SHP77 treated with DMSO at 0.1 percent for 48 hours (cell line): ENCODE measurements at regions not wholly inside any gene's neighbourhood (a gene's known extent, or its start where the extent isn't known, plus 50 kb on each side); places are given as distances from the start of the nearest gene placed in this dataset.

Source experiments
- DNase-seq: peaks from one replicate; lab custom pipeline; 2025; lab: John Stamatoyannopoulos, UW

- no peak for DNase-seq
Observed at GRCh38 chr12:47560415-47560814, 145.4 kb downstream of the RPAP3 start.

GRCh38 chr12:47558625-47559345, 147.0 kb downstream of the RPAP3 start:
- DNase-seq, result no peak

GRCh38 chr12:47557386-47557785, 148.4 kb downstream of the RPAP3 start:
- DNase-seq, result no peak

- DNase-seq, result no peak
Observed at GRCh38 chr12:47556261-47557030, 149.4 kb downstream of the RPAP3 start.

GRCh38 chr12:47554046-47554653, 151.7 kb downstream of the RPAP3 start:
- no peak for DNase-seq

- no peak for DNase-seq
Observed at GRCh38 chr12:47553266-47553665, 152.6 kb downstream of the RPAP3 start.

- no peak for DNase-seq
Observed at GRCh38 chr12:47551426-47551851, 154.4 kb downstream of the RPAP3 start.

- no peak for DNase-seq
Observed at GRCh38 chr12:47549258-47549657, 156.6 kb downstream of the RPAP3 start.

GRCh38 chr12:47548401-47548800, 157.4 kb downstream of the RPAP3 start:
- no peak for DNase-seq

- DNase-seq, result no peak
Observed at GRCh38 chr12:47547077-47547476, 158.8 kb downstream of the RPAP3 start.

- DNase-seq, result no peak
Observed at GRCh38 chr12:47545938-47546609, 159.8 kb downstream of the RPAP3 start.

GRCh38 chr12:47534695-47535094, 171.1 kb downstream of the RPAP3 start:
- DNase-seq, result no peak

- DNase-seq, result no peak
Observed at GRCh38 chr12:47530050-47530449, 175.8 kb downstream of the RPAP3 start.

GRCh38 chr12:47527816-47528215, 178.0 kb downstream of the RPAP3 start:
- DNase-seq, result no peak

- no peak for DNase-seq
Observed at GRCh38 chr12:47520029-47520428, 185.8 kb downstream of the RPAP3 start.

- no peak for DNase-seq
Observed at GRCh38 chr12:47517122-47517521, 188.7 kb downstream of the RPAP3 start.

- DNase-seq, result no peak
Observed at GRCh38 chr12:47509398-47509851, 196.4 kb downstream of the RPAP3 start.

GRCh38 chr12:47507221-47507620, 198.6 kb downstream of the RPAP3 start:
- no peak for DNase-seq

- DNase-seq, result no peak
Observed at GRCh38 chr12:47504775-47505446, 200.9 kb downstream of the RPAP3 start.

GRCh38 chr12:47493801-47494200, 212.0 kb downstream of the RPAP3 start:
- no peak for DNase-seq

GRCh38 chr12:47491516-47492305, 214.1 kb downstream of the RPAP3 start:
- no peak for DNase-seq
